ENCODE measurements at regions not wholly inside any gene's neighbourhood (a gene's known extent, or its start where the extent isn't known, plus 50 kb on each side); places are given as distances from the start of the nearest gene placed in this dataset.

DNA sequence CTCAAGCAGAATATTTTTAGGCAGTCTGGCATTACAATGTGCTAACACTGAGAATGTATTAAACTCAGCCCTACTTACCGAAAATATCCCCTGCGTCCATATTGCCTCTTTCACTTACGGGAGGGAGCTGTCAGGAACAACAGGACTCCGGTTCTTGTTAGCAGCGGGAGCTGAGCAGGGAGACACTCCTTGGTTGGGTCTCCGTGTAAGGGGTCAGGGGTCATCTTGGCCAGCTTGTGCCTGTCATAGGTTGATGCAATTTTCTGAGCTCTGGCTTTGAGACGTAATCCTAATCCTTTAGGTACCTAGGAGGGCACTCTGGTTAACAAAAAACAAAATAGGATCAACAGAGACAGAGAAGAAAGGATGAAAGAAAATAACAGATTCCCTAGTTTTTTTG is 1477.2 kb downstream of the BRD1 start:
- H3K4me3 ChIP-seq, result no peak overlapping the region
- H3K4me1 ChIP-seq, result no peaks in the 10 kb centered on the region
- 45 to 54% (median 50%) methylated on average over 7 of the region's 7 CpGs for WGBS, 5 donors
- no peak for DNase-seq
- no peaks in the 10 kb centered on the region for H3K36me3 ChIP-seq
- no peak overlapping the region for H3K27ac ChIP-seq
- H3K9me3 ChIP-seq, result no peaks in the 10 kb centered on the region
- H3K27me3 ChIP-seq, result peaks cover 0 to 70% (median 0%) of the 10 kb centered on the region in 3 donors
- TF ChIP-seq, protein P1, sequence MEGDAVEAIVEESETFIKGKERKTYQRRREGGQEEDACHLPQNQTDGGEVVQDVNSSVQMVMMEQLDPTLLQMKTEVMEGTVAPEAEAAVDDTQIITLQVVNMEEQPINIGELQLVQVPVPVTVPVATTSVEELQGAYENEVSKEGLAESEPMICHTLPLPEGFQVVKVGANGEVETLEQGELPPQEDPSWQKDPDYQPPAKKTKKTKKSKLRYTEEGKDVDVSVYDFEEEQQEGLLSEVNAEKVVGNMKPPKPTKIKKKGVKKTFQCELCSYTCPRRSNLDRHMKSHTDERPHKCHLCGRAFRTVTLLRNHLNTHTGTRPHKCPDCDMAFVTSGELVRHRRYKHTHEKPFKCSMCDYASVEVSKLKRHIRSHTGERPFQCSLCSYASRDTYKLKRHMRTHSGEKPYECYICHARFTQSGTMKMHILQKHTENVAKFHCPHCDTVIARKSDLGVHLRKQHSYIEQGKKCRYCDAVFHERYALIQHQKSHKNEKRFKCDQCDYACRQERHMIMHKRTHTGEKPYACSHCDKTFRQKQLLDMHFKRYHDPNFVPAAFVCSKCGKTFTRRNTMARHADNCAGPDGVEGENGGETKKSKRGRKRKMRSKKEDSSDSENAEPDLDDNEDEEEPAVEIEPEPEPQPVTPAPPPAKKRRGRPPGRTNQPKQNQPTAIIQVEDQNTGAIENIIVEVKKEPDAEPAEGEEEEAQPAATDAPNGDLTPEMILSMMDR (IDR thresholded peaks at IDR 0.05), result no peak
- no peak for TF ChIP-seq EP300 (IDR thresholded peaks at IDR 0.05)
- TF ChIP-seq POLR2A (IDR thresholded peaks at IDR 0.05), result no peak
- intact Hi-C loops (cut with DNase I; ENCODE audit: low total_unique reads), result no loop called here

DNA sequence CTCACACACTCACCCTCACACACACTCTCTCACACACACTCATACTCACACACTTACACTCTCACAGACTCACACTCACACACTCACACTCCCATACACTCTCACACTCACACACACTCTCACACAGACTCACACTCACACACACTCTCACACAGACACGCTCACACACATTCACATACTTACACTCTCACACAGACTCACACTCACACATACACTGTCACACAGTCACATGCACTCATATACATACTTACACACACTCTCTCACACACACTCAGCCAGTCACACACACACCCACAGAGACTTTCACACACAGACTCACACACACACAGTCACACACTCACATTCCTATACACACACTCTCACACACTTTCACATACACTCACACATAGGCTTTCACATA is 1478.8 kb downstream of the BRD1 start:
- 77 to 92% (median 86%) methylated on average over 1 of the region's 1 CpG for WGBS, 5 donors
- no peak for DNase-seq
- H3K4me3 ChIP-seq, result no peak overlapping the region
- no peaks in the 10 kb centered on the region for H3K4me1 ChIP-seq
- H3K9me3 ChIP-seq, result no peaks in the 10 kb centered on the region
- no peak overlapping the region for H3K27ac ChIP-seq
- TF ChIP-seq EP300 (IDR thresholded peaks at IDR 0.05) (no peak), POLR2A (IDR thresholded peaks at IDR 0.05) (no peak), POLR2AphosphoS5 (IDR thresholded peaks at IDR 0.05) (no peak)
- TF ChIP-seq, protein P1 (IDR thresholded peaks at IDR 0.05), result no peak
- intact Hi-C loops (cut with DNase I; ENCODE audit: low total_unique reads), result no loop called here
- H3K36me3 ChIP-seq, result no peaks in the 10 kb centered on the region
- peaks cover 0 to 70% (median 0%) of the 10 kb centered on the region in 3 donors for H3K27me3 ChIP-seq

DNA sequence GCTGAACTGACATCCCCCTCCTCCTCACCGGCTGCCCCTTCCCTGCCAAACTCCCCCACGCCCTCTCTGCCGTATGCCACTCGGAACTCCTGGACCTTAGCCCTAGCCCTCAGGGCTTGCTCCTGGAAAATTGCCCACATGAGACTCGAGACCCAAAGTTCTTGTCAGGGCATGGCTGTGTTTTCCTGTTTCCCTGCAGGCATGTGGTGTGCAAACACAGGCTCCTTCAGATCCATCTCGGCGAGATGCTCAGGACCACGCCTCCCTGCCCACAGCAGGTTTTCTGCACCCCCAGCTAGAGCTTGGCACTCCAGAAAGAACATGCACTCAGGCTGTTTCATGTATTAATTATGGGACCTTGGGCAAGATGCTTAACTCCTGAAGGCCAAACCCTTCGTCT is 1480.4 kb downstream of the BRD1 start:
- 49 to 70% (median 64%) methylated on average over 9 of the region's 9 CpGs for WGBS, 5 donors
- DNase-seq, result no peak
- Histone ChIP-seq H3K4me1 (no peaks in the 10 kb centered on the region), H3K36me3 (no peaks in the 10 kb centered on the region), H3K9me3 (no peaks in the 10 kb centered on the region), H3K4me3 (no peak overlapping the region), H3K27ac (no peak overlapping the region), H3K27me3 (peaks cover 0 to 70% (median 0%) of the 10 kb centered on the region in 3 donors)
- TF ChIP-seq POLR2AphosphoS5 (IDR thresholded peaks at IDR 0.05) (no peak), EP300 (IDR thresholded peaks at IDR 0.05) (no peak), POLR2A (IDR thresholded peaks at IDR 0.05) (no peak)
- TF ChIP-seq, protein P1 (IDR thresholded peaks at IDR 0.05), result no peak
- intact Hi-C loops (cut with DNase I; ENCODE audit: low total_unique reads), result no loop called here

DNA sequence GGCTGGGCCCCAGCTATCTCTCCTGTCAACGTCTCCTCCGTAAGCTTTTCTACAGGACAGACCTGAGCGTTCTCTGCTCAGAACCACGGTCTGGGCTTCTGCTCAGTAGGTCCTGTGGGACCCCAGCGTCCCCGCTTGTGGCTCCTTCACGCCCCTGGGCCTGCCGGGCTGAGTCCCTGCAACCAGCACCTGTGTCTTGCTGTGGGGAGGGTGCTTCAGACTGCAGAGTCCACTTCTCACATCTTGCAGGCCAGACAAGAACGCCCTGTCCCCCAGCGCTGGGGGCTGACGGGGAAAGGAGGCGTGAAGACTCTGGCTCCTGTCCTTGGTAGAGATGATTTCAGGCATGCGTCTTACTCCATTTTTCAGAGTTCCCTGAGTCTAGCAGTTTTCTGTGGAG is 1480.8 kb downstream of the BRD1 start:
- Histone ChIP-seq H3K27me3 (peaks cover 0 to 70% (median 0%) of the 10 kb centered on the region in 3 donors), H3K4me3 (no peak overlapping the region), H3K9me3 (no peaks in the 10 kb centered on the region), H3K36me3 (no peaks in the 10 kb centered on the region), H3K27ac (no peak overlapping the region), H3K4me1 (no peaks in the 10 kb centered on the region)
- intact Hi-C loops (cut with DNase I; ENCODE audit: low total_unique reads), result no loop called here
- no peak for DNase-seq
- WGBS, 5 donors, result 78 to 85% (median 83%) methylated on average over 13 of the region's 13 CpGs
- TF ChIP-seq POLR2AphosphoS5 (IDR thresholded peaks at IDR 0.05), result no peak

DNA sequence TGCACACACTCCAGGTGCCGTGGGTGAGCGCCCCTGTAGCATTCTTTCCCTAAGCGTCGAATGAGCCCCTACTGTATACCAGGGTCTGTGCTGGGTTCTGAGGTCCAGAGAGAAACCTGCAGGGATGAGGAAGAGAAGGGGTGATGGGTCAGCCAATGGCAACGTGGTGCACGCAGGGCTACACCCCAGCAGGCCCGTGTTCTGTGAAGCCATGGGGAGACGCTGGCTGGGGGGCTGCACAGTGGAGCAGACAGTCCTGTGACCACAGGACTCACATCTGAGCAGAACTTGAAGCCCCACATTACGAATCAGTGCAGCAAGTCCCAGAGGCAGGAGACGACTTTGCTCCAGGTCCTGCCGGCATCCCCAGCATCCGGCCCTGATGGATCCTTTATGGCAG is 1481.4 kb downstream of the BRD1 start:
- no peak overlapping the region for H3K27ac ChIP-seq
- no peaks in the 10 kb centered on the region for H3K9me3 ChIP-seq
- intact Hi-C loops (cut with DNase I; ENCODE audit: low total_unique reads), result no loop called here
- WGBS, 5 donors, result 79 to 90% (median 85%) methylated on average over 9 to 12 of the region's 12 CpGs
- no peaks in the 10 kb centered on the region for H3K4me1 ChIP-seq
- no peak for DNase-seq
- no peaks in the 10 kb centered on the region for H3K36me3 ChIP-seq
- H3K27me3 ChIP-seq, result peaks cover 0 to 70% (median 0%) of the 10 kb centered on the region in 3 donors
- TF ChIP-seq POLR2A (IDR thresholded peaks at IDR 0.05), result no peak
- no peak for TF ChIP-seq POLR2AphosphoS5 (IDR thresholded peaks at IDR 0.05)
- TF ChIP-seq, protein P1 (IDR thresholded peaks at IDR 0.05), result no peak
- no peak for TF ChIP-seq EP300 (IDR thresholded peaks at IDR 0.05)
- H3K4me3 ChIP-seq, result no peak overlapping the region
